PC-3 (cell line): ENCODE measurements at regions not wholly inside any gene's neighbourhood (a gene's known extent, or its start where the extent isn't known, plus 50 kb on each side); places are given as distances from the start of the nearest gene placed in this dataset.
"Not testable (repeated sequence)": the region's sequence is repeated elsewhere in the genome, so short reads cannot be mapped to it uniquely, and the experiment has no call there.

Experiments
- ATAC-seq: fragments of 200-7000 bp; cut with Tn5 transposase; 2 replicates; pipeline ENCODE4 v1.9.1; 2020; ENCODE audit warnings: mild to moderate bottlenecking, moderate library complexity
- BruUV-seq: library from RNA; stranded (reverse); fragments of 400-500 nt; replicated peaks from 2 replicates; lab custom pipeline; 2021; lab: Mats Ljungman, UMichigan
- CTCF ChIA-PET: fragments of 300-600 bp; sonication (Branson Sonifier 250); formaldehyde crosslinking; loops from one replicate; lab custom pipeline; 2022; ENCODE audit warnings: antibody characterized with exemption; lab: Charles Lee
- POLR2A ChIA-PET: fragments of 300-600 bp; sonication (Branson Sonifier 250); formaldehyde crosslinking; loops from one replicate; lab custom pipeline; 2022; ENCODE audit warnings: antibody characterized with exemption; ENCODE audit not compliant: unreplicated experiment; lab: Charles Lee
- DNase-seq: peaks from one replicate; pipeline ENCODE4 v3.0.0-alpha.2; 2015
- H2AFZ ChIP-seq: fragments of 300-600 bp; sonication (generic); 2 replicates; pipeline ENCODE4 v1.6.0; 2016; ENCODE audit warnings: antibody characterized with exemption, low read length
- H3F3A ChIP-seq: fragments of 300-600 bp; sonication (generic); one replicate; pipeline ENCODE4 v1.6.0; 2017; ENCODE audit warnings: antibody characterized with exemption, low read length, control low read depth, mild to moderate bottlenecking; ENCODE audit not compliant: unreplicated experiment
- H3K27ac ChIP-seq: fragments of 300-600 bp; sonication (generic); 2 replicates; pipeline ENCODE4 v1.5.1; 2016; ENCODE audit warnings: mild to moderate bottlenecking, low read length
- H3K27me3 ChIP-seq: fragments of 300-600 bp; sonication (generic); 2 replicates; pipeline ENCODE4 v1.6.1; 2016; ENCODE audit warnings: low read length, mixed read lengths
- H3K36me3 ChIP-seq: fragments of 300-600 bp; sonication (generic); 2 replicates; pipeline ENCODE4 v1.6.1; 2016; ENCODE audit warnings: low read depth, mixed run types, low read length, mixed read lengths
- H3K4me1 ChIP-seq: fragments of 300-600 bp; sonication (generic); 2 replicates; pipeline ENCODE4 v1.5.1; 2016; ENCODE audit warnings: low read length; ENCODE audit not compliant: insufficient read depth
- H3K4me2 ChIP-seq: fragments of 300-600 bp; sonication (generic); 2 replicates; pipeline ENCODE4 v1.6.0; 2016; ENCODE audit warnings: low read length
- H3K4me3 ChIP-seq: fragments of 300-600 bp; sonication (generic); 2 replicates; pipeline ENCODE4 v1.5.1; 2016; ENCODE audit warnings: mild to moderate bottlenecking, low read length, mixed read lengths
- H3K79me2 ChIP-seq: fragments of 300-600 bp; sonication (generic); 2 replicates; pipeline ENCODE4 v1.6.1; 2017; ENCODE audit warnings: low read length, mixed read lengths
- H3K9ac ChIP-seq: fragments of 300-600 bp; sonication (generic); 2 replicates; pipeline ENCODE4 v1.6.0; 2016; ENCODE audit warnings: mild to moderate bottlenecking, low read length
- H3K9me2 ChIP-seq: fragments of 300-600 bp; sonication (generic); replicated peaks from 2 replicates; pipeline ENCODE4 v1.6.1; 2016; ENCODE audit warnings: mixed run types, low read length, mixed read lengths
- H3K9me3 ChIP-seq: fragments of 300-600 bp; sonication (generic); 2 replicates; pipeline ENCODE4 v1.6.1; 2016; ENCODE audit warnings: low read length, mixed read lengths
- H4K20me1 ChIP-seq: fragments of 300-600 bp; sonication (generic); 2 replicates; pipeline ENCODE4 v1.6.1; 2016; ENCODE audit warnings: low read length, mixed read lengths
- CTCF ChIP-seq: fragments of 300-600 bp; sonication (generic); conservative IDR thresholded peaks from 2 replicates; pipeline ENCODE4 v1.5.1; 2017; ENCODE audit warnings: antibody characterized with exemption, low read depth, mild to moderate bottlenecking, low read length
- EZH2 ChIP-seq: fragments of 300-600 bp; sonication (generic); IDR thresholded peaks from one replicate; pipeline ENCODE4 v1.6.1; 2017; ENCODE audit warnings: antibody characterized with exemption, mild to moderate bottlenecking, low read length; ENCODE audit not compliant: unreplicated experiment
- EZH2phosphoT487 ChIP-seq: fragments of 300-600 bp; sonication (generic); IDR thresholded peaks from 2 replicates; pipeline ENCODE4 v1.6.1; 2018; ENCODE audit warnings: mild to moderate bottlenecking, antibody characterized with exemption, low read length, borderline replicate concordance
- intact Hi-C: fragments of 100-400 bp; cut with micrococcal nuclease; formaldehyde crosslinking; loops from 2 replicates; pipeline ENCODE4 v1.9.0; 2023

GRCh38 chr15:92848852-92849598 is 51.1 kb upstream of the CHD2 start:
- Histone ChIP-seq H3K36me3 (no peaks in the 10 kb centered on the region), H2AFZ (no peak overlapping the region), H3F3A (no peaks in the 10 kb centered on the region), H3K4me1 (peaks cover 5% of the 10 kb centered on the region; the same call in 1 of the 2 replicates), H3K9ac (no peak overlapping the region), H3K27ac (no peak overlapping the region), H3K9me2 (no peaks in the 10 kb centered on the region), H3K4me2 (no peak overlapping the region), H3K27me3 (no peaks in the 10 kb centered on the region), H4K20me1 (no peaks in the 10 kb centered on the region), H3K79me2 (no peaks in the 10 kb centered on the region), H3K4me3 (no peak overlapping the region), H3K9me3 (no peaks in the 10 kb centered on the region)
- TF ChIP-seq EZH2 (no peak), CTCF (no peak), EZH2phosphoT487 (no peak)
- ChIA-PET POLR2A (no interaction called here), CTCF (no interaction called here)
- no TSS peak for BruUV-seq
- DNase-seq (no peak), ATAC-seq (no peak)
- intact Hi-C loops, result no loop called here

GRCh38 chr15:92850218-92850617 is 49.9 kb upstream of the CHD2 start:
- BruUV-seq, H3K4me2 ChIP-seq, H3K4me1 ChIP-seq, H3K9ac ChIP-seq, ATAC-seq, H2AFZ ChIP-seq, H4K20me1 ChIP-seq, DNase-seq, H3K4me3 ChIP-seq, CTCF ChIA-PET, H3F3A ChIP-seq, H3K9me3 ChIP-seq, H3K27ac ChIP-seq, H3K9me2 ChIP-seq, H3K79me2 ChIP-seq, H3K27me3 ChIP-seq, H3K36me3 ChIP-seq, intact Hi-C loops: not testable (repeated sequence)
- POLR2A ChIA-PET, result interaction anchor here (0.7 kb wide), 1 partner anchor 67 kb away, joined by 4 read pairs; no protein-coding TSS in a partner anchor
